ENCODE measurements at regions not wholly inside any gene's neighbourhood (a gene's known extent, or its start where the extent isn't known, plus 50 kb on each side); places are given as distances from the start of the nearest gene placed in this dataset.
"Not testable (repeated sequence)": the region's sequence is repeated elsewhere in the genome, so short reads cannot be mapped to it uniquely, and the experiment has no call there.

DNA sequence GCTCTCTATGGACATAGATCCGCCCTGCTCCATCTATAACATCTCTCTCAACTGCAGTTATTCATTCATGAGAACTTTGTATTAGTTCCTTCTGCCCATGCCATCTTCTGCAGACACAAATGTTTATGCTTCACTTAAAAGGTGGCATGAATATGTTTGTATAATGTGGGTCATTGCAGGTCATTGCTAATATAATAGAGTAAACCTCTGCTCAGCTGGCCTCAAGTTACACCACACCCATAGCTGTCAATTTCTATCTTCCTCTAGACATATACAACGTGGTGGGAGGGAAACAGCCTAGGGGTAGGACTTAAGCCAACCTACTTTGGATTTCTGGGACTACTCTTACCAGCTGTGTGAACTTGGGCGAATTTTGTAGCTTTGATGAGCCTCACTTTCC is 129.8 kb downstream of the ATXN3L start:
- ChIA-PET CTCF (no interaction called here), POLR2A (no interaction called here)

GRCh38 chrX:13189380-13189779 is 130.5 kb downstream of the ATXN3L start:
- ChIA-PET POLR2A (no interaction called here), CTCF (no interaction called here)

DNA sequence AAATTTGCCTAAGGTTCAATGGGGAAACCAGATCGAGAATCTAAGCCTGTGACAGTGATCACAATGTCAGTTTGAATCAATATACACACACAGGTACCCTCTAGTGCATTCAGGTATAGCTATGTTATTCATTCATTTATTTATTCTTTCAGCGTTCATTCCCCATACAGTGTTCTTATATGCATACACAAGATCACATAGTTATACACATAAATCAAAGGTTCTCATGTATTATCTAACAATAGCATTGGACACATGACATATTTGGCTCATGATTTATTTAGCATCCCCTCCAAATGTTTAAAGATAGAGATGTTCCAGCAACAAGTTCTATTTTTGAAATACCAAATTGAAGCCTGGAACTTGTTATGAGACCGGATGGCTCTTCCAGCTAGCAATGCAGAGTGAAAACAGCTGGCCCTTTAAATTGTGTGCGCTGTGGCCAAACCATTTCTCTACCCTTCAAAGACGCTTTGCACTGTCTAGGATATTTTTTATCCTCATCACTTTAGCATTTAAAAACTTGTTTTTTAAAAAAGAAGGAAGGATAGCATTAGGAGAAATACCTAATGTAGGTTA is 131.0 kb downstream of the ATXN3L start:
- ChIA-PET CTCF (no interaction called here), POLR2A (no interaction called here)

DNA sequence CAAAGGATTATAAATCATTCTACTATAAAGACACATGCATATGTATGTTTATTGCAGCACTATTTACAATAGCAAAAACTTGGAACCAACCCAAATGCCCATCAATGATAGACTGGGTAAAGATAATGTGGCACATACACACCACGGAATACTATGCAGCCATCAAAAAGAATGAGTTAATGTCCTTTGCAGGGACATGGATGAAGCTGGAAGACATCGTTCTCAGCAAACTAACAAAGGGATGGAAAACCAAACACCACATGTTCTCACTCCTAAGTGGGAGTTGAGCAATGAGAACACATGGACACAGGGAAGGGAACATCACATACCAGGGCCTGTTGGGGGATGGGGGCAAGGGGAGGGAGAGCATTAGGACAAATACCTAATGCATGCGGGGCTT is 133.2 kb downstream of the ATXN3L start:
- POLR2A ChIA-PET, CTCF ChIA-PET: not testable (repeated sequence)

DNA sequence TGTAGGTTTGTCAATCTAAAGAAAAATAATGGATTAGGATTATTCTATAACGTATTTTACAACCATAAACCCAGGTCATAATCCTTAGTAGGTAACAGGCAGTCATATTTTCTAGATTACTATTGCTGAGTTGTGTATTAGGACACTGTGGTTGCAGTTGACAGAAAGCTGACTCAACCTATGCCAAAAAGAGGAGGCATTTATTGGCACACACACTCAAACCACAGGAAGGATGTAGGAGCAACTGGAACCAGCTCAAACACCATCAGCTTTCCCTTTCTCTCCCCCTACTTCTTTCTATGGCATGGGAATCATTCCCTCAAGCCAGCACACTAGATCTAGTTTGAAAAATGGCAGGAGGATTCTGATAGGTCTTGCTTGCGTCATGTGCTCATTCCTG is 136.4 kb upstream of the FAM9C start:
- ChIA-PET CTCF (no interaction called here), POLR2A (no interaction called here)

GRCh38 chrX:13179586-13179985 is 135.2 kb upstream of the FAM9C start:
- ChIA-PET POLR2A (no interaction called here), CTCF (no interaction called here)

DNA sequence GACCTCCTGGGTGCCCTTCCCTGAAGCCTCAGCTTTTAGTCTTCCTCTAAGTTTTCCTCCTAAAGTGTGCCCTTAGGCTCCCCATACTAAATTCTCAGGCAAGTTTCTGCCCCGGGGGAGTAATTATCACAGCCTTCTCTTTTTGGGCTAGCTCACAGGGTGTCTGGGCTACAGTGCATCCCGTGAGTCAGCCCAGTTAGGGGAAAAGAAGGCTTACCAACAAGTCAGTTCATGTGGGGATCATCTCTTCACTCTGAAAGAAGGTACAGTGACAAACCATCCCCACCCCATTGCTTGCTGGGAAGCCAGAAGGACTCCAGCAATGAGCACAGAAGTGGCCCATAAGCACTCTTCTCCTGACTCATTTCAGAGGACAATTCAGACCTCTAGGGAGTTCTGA is 134.7 kb upstream of the FAM9C start:
- POLR2A ChIA-PET = no interaction called here
- CTCF ChIA-PET = no interaction called here

DNA sequence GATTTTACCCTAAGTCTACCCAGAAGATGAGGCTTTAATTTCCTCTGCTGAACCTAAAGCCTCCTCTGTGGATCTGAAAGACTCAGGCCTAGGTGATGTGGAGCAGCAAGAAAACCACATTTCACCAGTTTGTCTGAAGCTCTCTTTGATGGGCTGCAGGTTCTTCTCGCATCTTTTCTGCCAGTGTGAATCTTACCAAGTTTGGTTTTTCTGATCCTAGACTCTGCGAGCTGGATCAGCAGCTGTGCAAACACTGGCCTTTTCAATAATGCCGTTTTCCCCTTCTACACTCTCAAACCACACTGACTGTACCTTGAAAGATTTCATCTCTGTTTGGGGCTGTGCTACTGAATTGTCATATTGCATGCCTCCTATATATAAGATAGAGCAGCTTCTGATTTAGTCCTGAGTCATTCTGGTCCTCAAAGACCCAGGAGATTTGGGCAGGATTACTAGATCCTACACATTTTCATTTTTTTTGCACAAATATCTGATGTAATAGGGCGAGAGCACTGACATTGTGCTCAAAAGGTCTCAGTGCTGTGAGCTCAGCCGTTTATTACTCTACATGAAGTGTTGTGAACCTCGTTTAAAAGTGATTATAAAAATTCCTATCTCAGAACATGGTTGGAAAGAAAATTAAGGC is 133.6 kb upstream of the FAM9C start:
- POLR2A ChIA-PET = no interaction called here

GRCh38 chrX:13175056-13175455 is 130.6 kb upstream of the FAM9C start:
- CTCF ChIA-PET = no interaction called here
- POLR2A ChIA-PET = no interaction called here

More for the DNA sequence above, 133.6 kb upstream of the FAM9C start:
- CTCF ChIA-PET = no interaction called here

DNA sequence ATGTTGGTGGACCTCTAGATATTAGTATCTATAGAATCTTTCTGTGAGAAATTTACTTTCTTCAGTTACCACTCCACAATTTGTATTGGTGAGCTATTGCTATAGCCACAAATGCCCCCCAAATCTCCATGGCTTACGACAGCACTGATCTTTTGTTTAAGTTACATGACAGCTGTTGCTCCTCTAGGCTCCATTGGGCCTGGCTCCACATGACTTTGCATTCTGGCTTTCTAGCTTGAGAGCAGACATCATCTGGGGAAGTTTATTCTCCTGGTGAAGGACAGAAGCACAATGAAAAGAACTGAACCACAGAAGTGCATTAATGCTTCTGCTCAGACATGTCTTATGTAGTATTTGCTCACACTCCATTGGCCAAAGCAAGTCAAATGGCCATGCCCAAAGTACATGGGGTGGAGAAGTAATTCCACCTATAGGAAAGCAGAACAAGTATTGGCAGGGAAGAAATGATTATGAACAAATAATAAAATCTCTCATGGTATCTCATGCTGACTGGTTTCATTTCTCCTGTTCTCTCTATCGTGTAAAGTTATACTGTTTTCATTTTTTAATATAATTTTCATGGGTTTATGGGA is 126.6 kb upstream of the FAM9C start:
- POLR2A ChIA-PET = no interaction called here
- CTCF ChIA-PET = no interaction called here

DNA sequence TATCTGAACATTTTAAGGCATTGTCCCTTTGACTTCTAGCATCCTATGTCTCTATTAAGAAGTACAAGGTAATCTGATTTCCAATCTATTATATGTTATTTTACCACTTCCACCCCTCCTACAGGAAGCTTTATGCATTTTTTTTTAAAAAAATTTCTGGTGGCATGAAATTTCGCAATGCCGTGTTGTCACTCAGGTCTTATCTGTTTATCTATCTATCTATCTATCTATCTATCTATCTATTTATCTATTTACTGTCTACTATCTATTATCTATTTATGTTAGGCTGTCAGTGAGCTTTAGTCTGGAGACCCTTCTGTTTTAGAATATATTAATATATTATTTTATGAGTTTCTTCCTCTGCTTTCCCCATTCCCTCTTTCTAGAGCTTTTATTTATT is 125.3 kb upstream of the FAM9C start:
- ChIA-PET POLR2A (no interaction called here), CTCF (no interaction called here)

GRCh38 chrX:13168269-13168668 is 123.8 kb upstream of the FAM9C start:
- POLR2A ChIA-PET = no interaction called here
- CTCF ChIA-PET = no interaction called here

- ChIA-PET POLR2A (no interaction called here), CTCF (no interaction called here)
These were observed 123.2 kb upstream of the FAM9C start for GRCh38 chrX:13167481-13168231.

DNA sequence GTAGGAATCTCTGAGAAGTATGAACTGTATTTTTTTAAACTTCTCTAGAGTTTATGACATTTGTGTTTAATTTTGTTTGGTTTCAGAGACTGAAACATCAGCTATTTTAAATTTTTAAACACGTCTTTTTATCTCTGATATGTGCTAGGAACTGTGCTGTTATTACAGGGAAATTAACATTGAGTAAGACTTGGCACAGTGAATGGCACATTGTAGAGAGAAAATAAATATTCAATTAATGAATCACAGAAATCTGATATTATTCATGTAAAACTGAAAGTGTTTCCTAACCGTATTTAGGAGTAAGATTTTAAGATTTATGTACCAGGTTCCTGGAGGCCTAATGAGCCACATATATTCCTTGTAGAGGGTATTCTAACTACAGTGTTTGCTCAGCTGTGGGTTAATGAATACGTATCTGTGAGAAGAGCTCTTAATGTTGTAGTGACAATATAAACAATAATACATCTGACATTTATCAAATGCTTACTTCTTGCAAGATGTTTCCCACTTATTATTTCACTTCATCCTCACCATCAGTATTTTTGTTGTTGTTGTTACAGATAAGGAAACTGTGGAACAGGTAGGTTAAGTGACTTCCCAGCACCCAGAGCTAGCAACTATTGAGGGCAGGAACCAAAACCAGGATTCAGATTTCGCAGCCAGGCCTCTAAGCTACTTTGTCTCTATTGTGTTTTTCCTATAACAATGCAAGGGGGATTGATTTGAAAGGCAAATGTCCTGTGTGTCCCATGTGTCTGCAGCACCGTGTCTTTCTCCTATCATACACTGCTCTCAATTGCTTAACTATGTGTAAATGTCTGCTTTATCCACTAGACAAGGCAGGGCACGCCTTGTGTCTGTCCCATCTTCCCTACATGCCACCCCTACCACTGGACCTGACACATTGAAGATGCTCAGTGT is 121.1 kb upstream of the FAM9C start:
- ChIA-PET CTCF (no interaction called here), POLR2A (no interaction called here)

DNA sequence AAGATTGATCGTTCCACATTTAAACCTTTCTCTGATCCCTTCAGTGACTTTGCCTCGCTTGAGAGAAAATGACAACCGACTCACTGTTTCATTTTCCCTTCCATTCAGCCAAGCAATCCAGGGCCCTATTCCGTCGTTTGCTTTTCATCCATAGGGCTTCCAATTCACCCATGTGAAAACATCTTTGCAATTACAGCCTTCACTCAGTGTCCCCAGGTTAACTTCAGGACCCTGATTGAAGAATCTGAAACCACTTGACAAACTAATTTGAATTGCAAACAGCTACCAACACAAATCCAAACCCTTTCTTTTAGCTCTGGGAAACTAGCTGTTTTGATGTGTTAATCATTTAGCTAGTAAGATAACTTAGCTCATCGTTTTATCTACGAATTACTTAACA is 120.2 kb upstream of the FAM9C start:
- POLR2A ChIA-PET = no interaction called here
- CTCF ChIA-PET = no interaction called here

DNA sequence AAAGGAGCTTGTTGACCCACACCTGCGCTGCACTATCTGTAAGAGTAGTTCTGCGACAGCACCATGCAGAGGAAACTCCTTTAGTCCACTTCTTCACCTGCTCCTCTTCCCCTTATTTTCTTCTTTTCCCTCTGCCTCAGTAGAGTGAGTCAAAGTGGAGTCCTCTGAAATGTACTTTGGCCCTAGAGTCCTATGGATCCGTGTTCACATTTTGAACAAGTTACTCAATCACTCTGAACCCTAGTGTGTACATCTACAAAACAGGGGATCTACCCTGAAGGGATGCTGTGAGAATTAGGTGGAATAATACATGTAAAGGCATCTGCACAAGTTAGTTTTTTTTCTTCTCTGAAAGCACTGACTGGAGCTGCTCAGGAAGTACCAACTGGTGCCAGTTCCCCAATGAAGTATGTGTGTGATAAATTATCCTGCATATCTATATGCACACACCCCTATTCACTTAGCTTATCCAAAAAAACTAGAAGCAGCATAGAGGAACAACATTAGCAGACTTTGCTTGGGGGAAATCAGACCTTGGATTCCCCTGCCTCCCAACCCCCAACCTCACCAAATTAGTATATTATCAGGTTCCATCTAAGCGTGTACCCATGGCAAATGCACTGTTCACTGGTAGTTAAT is 118.5 kb upstream of the FAM9C start:
- CTCF ChIA-PET = no interaction called here
- POLR2A ChIA-PET = no interaction called here

DNA sequence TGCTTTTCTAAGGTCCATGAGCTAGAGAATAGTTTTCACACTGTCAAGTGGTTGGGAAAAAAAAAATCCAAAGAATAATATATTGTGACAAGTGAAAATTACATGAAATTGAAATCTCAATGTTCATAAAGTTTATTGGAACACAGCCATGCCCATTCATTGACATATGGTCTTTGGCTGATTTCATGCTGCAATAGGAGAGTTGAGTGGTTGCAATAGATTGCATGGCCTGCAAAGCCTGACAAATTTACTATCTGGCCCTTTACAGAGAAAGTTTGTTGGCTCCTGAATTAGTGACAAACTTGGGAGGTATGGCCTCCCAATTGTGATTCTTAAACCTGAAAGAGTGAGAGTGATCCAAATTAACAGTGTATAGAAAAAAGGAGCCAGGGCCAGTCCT is 115.5 kb upstream of the FAM9C start:
- POLR2A ChIA-PET = no interaction called here
- CTCF ChIA-PET = no interaction called here

DNA sequence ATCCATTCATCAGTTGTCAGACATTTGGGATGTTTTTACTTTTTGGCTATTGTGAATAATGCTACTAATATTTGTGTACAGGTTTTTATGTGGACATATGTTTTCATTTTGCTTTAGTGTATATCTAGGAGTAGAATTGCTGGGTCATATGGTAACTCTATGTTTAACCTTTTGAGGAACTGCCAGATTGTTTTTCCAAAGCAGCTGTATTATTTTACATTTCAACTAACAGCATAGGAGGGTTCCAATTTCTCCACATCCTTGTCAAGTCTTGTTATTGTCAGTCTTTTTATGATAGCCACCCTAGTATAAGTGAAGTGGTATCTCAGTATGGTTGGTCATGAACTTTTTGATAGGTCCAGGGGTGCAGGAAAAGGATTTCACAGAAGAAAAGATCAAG is 114.5 kb upstream of the FAM9C start:
- CTCF ChIA-PET = no interaction called here
- POLR2A ChIA-PET = no interaction called here

DNA sequence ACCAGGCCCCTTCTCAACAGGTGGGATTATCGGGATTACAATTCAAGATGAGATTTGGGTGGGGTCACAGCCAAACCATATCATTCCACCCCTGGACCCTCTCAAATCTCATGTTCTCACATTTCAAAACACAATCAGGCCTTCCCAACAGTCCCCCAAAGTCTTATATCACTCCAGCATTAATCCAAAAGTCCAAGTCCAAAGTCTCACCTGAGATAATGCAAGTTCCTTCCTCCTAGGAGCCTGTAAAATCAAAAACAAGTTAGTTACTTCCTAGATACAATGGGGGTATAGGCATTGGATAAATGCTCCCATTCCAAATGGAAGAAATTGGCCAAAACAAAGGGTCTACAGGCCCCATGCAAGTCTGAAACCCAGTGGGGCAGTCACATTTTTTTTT is 111.1 kb upstream of the FAM9C start:
- CTCF ChIA-PET, POLR2A ChIA-PET: not testable (repeated sequence)

DNA sequence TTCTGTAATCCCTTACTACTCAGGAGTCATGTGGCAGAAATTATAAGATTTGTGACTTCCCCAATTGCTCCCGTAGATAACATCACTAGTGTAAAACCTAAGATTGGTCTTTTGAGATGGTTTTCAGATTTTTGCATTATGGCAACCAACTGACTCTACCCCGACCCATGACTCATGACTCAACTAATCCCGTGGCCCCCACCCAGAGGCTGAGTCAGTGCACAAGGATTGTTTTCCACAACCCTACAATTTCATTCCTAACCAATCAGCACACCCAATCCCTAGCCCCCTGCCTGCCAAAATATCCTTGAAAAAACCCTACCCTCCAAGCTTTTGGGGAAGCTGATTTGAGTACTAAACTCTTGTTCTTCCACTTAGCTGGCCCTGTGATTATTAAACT is 109.4 kb upstream of the FAM9C start:
- POLR2A ChIA-PET = no interaction called here
- CTCF ChIA-PET = no interaction called here

All from activated CD8-positive, alpha-beta memory T cell treated with anti-CD3 and anti-CD28 coated beads for 36 hours (primary cell).